ENCODE measurements at regions not wholly inside any gene's neighbourhood (a gene's known extent, or its start where the extent isn't known, plus 50 kb on each side); places are given as distances from the start of the nearest gene placed in this dataset.

DNA sequence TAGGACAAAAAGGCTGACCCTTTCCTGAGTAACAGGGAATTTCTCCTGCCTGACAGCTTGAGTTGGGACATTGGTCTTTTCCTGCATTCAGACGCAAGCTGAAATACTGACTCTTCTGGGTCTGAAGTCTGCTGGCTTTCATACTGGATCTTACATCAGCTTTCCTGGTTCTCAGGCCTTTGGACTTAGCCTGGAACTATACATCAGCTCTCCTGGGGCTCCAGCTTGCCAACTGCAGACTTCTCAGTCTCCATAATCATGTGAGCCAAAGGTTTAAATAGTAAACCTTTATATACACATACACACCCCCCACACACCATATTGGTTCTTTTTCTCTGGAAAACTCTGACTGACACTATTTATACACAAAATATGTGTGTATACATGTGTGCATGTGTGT lies 59.0 kb upstream of the KCND3 start:
- no peak for TF ChIP-seq EP300 (IDR thresholded peaks at IDR 0.05)
- no peak for TF ChIP-seq POLR2AphosphoS5 (IDR thresholded peaks at IDR 0.05)

Measured in suprapubic skin (tissue), 4 donors.